ENCODE measurements at regions not wholly inside any gene's neighbourhood (a gene's known extent, or its start where the extent isn't known, plus 50 kb on each side); places are given as distances from the start of the nearest gene placed in this dataset.
"Not testable (repeated sequence)": the region's sequence is repeated elsewhere in the genome, so short reads cannot be mapped to it uniquely, and the experiment has no call there.

DNA sequence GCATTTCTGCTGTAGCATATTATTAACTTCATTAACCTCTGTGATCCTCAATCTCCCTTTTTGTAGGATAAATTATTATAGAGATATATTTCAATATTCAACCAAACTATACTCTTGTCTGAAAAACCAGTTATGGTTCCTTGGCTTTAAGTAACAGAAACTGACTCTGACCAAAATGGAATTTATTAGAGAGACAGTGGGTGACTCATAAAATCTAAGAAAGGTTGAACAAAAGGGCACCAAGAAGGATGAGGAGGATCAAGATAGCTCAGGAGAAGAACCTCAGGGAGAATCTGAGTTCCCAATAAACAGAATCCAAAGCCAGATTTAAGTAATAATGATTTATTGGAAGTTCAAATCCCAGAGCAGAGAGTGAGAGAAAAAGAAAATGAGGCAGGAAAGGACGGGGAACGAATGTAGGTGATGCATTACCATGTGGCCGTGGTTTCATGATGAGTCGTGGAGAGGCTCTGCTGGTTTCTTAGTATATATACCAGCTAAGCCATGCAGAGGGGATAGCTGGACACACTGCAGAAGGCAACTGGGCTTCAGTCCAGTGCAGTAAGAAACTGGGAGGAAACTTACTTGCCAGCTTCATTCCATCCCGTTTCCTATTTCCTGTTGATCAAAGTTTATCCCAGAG lies 151.5 kb upstream of the GOT2 start:
- Histone ChIP-seq H3K27ac (ENCODE audit: low read depth in 2 of 2, low read length in 2 of 2) (no peak overlapping the region), H3K27me3 (ENCODE audit: control insufficient read depth, insufficient read depth, low read length) (no peaks in the 10 kb centered on the region), H3K36me3 (ENCODE audit: control insufficient read depth in 2 of 3, insufficient read depth in 3 of 3, low read length in 3 of 3) (no peaks in the 10 kb centered on the region), H3K4me3 (ENCODE audit: low read length in 3 of 3) (no peak overlapping the region), H3K4me1 (ENCODE audit: control insufficient read depth in 2 of 3, insufficient read depth in 2 of 3, low read depth in 1 of 3, low read length in 3 of 3) (no peaks in the 10 kb centered on the region), H3K9ac (ENCODE audit: low read length in 3 of 3) (no peak overlapping the region), H3K9me3 (ENCODE audit: control insufficient read depth in 2 of 3, insufficient read depth in 1 of 3, low read length in 3 of 3) (no peaks in the 10 kb centered on the region)
- FAIRE-seq (no peak), DNase-seq (no peak)
- TF ChIP-seq, protein P1, sequence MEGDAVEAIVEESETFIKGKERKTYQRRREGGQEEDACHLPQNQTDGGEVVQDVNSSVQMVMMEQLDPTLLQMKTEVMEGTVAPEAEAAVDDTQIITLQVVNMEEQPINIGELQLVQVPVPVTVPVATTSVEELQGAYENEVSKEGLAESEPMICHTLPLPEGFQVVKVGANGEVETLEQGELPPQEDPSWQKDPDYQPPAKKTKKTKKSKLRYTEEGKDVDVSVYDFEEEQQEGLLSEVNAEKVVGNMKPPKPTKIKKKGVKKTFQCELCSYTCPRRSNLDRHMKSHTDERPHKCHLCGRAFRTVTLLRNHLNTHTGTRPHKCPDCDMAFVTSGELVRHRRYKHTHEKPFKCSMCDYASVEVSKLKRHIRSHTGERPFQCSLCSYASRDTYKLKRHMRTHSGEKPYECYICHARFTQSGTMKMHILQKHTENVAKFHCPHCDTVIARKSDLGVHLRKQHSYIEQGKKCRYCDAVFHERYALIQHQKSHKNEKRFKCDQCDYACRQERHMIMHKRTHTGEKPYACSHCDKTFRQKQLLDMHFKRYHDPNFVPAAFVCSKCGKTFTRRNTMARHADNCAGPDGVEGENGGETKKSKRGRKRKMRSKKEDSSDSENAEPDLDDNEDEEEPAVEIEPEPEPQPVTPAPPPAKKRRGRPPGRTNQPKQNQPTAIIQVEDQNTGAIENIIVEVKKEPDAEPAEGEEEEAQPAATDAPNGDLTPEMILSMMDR (IDR thresholded peaks at IDR 0.05; ENCODE audit: borderline replicate concordance, extremely low read depth, insufficient read depth): no peak
- intact Hi-C loops (cut with DNase I): no loop called here

DNA sequence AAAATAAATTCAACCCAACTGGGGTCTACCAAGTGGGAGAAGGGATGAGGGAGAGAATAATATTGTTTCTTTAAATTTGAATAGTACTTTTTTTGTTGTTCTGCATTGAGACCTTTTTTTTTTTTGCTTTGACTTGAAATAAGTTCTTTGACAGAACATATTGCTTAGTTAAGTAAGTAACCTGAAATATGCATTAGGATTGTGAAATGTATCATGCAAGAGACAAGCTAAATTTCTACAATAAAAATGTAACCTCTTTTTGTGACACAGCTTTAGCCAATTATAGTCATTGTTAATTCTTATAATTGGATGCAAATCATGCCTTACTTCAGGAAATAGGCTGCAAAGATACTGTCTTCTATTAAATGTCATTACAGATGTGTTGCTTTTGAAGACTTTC lies 150.0 kb upstream of the GOT2 start:
- intact Hi-C loops (cut with DNase I): no loop called here
- H3K9ac ChIP-seq (ENCODE audit: low read length in 3 of 3): no peak overlapping the region
- no peaks in the 10 kb centered on the region for H3K27me3 ChIP-seq (ENCODE audit: control insufficient read depth, insufficient read depth, low read length)
- H3K4me3 ChIP-seq (ENCODE audit: low read length in 3 of 3): no peak overlapping the region
- no peaks in the 10 kb centered on the region for H3K36me3 ChIP-seq (ENCODE audit: control insufficient read depth in 2 of 3, insufficient read depth in 3 of 3, low read length in 3 of 3)
- DNase-seq: no peak
- no peak for FAIRE-seq
- TF ChIP-seq, protein P1 (IDR thresholded peaks at IDR 0.05; ENCODE audit: borderline replicate concordance, extremely low read depth, insufficient read depth): no peak
- no peak overlapping the region for H3K27ac ChIP-seq (ENCODE audit: low read depth in 2 of 2, low read length in 2 of 2)
- H3K4me1 ChIP-seq (ENCODE audit: control insufficient read depth in 2 of 3, insufficient read depth in 2 of 3, low read depth in 1 of 3, low read length in 3 of 3): no peaks in the 10 kb centered on the region
- H3K9me3 ChIP-seq (ENCODE audit: control insufficient read depth in 2 of 3, insufficient read depth in 1 of 3, low read length in 3 of 3): no peaks in the 10 kb centered on the region

DNA sequence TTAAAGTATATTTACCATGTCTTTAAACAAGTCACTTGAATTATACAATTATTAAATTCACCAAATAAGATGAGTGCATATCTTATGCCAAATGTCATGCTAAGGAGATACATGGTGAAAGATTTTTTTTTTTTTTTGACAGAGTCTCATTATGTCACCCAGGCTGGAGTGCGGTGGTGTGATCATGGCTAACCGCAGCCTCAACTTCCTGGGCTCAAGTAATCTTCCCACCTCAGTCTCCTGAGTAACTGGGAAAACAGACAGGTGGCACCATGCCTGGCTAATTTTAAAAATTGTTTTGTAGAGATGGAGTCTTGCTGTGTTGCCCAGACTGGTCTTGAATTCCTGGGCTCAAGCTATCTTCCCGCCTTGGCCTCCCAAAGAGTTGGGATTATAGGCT lies 149.0 kb upstream of the GOT2 start:
- Histone ChIP-seq H3K4me3 (ENCODE audit: low read length in 3 of 3) (no peak overlapping the region), H3K9ac (ENCODE audit: low read length in 3 of 3) (no peak overlapping the region), H3K27me3 (ENCODE audit: control insufficient read depth, insufficient read depth, low read length) (no peaks in the 10 kb centered on the region), H3K27ac (ENCODE audit: low read depth in 2 of 2, low read length in 2 of 2) (no peak overlapping the region), H3K4me1 (ENCODE audit: control insufficient read depth in 2 of 3, insufficient read depth in 2 of 3, low read depth in 1 of 3, low read length in 3 of 3) (no peaks in the 10 kb centered on the region), H3K36me3 (ENCODE audit: control insufficient read depth in 2 of 3, insufficient read depth in 3 of 3, low read length in 3 of 3) (no peaks in the 10 kb centered on the region), H3K9me3 (ENCODE audit: control insufficient read depth in 2 of 3, insufficient read depth in 1 of 3, low read length in 3 of 3) (no peaks in the 10 kb centered on the region)
- TF ChIP-seq, protein P1 (IDR thresholded peaks at IDR 0.05; ENCODE audit: borderline replicate concordance, extremely low read depth, insufficient read depth): no peak
- intact Hi-C loops (cut with DNase I): no loop called here
- FAIRE-seq (no peak), DNase-seq (no peak)

DNA sequence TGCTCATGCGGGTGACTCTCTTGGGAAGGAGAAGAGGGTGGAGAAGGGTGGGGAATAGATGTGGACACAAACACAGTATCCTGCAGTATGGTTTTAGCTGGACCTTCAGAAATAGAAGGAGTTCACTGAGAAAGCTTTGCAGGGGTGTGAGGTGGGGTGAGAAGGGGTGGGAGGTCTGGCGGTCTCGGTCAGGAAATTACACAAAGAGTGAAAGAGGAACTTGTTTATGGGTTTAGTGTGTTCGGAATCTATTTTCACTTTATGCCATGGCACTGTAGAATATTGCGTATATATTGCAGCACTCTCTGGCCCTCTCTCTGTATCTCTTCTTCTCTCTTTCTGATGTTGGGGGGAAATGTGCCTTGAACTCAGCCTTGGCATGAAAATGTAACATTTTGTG lies 148.2 kb upstream of the GOT2 start:
- DNase-seq: no peak
- FAIRE-seq: no peak

DNA sequence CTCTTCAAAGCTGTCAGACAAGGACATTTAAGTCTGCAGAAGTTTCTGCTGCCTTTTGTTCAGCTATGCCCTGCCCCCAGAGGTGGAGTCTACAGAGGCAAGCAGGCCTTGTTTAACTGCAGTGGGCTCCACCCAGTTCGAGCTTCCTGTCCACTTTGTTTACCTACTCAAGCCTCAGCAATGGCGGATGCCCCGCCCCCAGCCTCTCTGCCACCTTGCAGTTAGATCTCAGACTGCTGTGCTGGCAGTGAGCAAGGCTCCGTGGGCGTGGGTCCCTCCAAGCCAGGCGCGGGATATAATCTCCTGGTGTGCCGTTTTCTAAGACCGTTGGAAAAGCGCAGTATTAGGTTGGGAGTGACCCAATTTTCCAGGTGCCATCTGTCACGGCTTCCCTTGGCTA lies 144.5 kb upstream of the GOT2 start:
- H3K27me3 ChIP-seq (ENCODE audit: control insufficient read depth, insufficient read depth, low read length); DNase-seq; FAIRE-seq; H3K36me3 ChIP-seq (ENCODE audit: control insufficient read depth in 2 of 3, insufficient read depth in 3 of 3, low read length in 3 of 3); H3K9ac ChIP-seq (ENCODE audit: low read length in 3 of 3); intact Hi-C loops (cut with DNase I); H3K4me3 ChIP-seq (ENCODE audit: low read length in 3 of 3); H3K27ac ChIP-seq (ENCODE audit: low read depth in 2 of 2, low read length in 2 of 2); H3K9me3 ChIP-seq (ENCODE audit: control insufficient read depth in 2 of 3, insufficient read depth in 1 of 3, low read length in 3 of 3); H3K4me1 ChIP-seq (ENCODE audit: control insufficient read depth in 2 of 3, insufficient read depth in 2 of 3, low read depth in 1 of 3, low read length in 3 of 3): not testable (repeated sequence)

More for the DNA sequence above, 148.2 kb upstream of the GOT2 start:
- H3K27ac ChIP-seq (ENCODE audit: low read depth in 2 of 2, low read length in 2 of 2): no peak overlapping the region
- no peaks in the 10 kb centered on the region for H3K36me3 ChIP-seq (ENCODE audit: control insufficient read depth in 2 of 3, insufficient read depth in 3 of 3, low read length in 3 of 3)
- H3K9me3 ChIP-seq (ENCODE audit: control insufficient read depth in 2 of 3, insufficient read depth in 1 of 3, low read length in 3 of 3): no peaks in the 10 kb centered on the region
- intact Hi-C loops (cut with DNase I): no loop called here
- TF ChIP-seq, protein P1 (IDR thresholded peaks at IDR 0.05; ENCODE audit: borderline replicate concordance, extremely low read depth, insufficient read depth): no peak
- no peaks in the 10 kb centered on the region for H3K4me1 ChIP-seq (ENCODE audit: control insufficient read depth in 2 of 3, insufficient read depth in 2 of 3, low read depth in 1 of 3, low read length in 3 of 3)
- no peak overlapping the region for H3K9ac ChIP-seq (ENCODE audit: low read length in 3 of 3)
- H3K4me3 ChIP-seq (ENCODE audit: low read length in 3 of 3): no peak overlapping the region
- no peaks in the 10 kb centered on the region for H3K27me3 ChIP-seq (ENCODE audit: control insufficient read depth, insufficient read depth, low read length)

Data from kidney (tissue), 13 donors.